Activated CD8-positive, alpha-beta memory T cell treated with anti-CD3 and anti-CD28 coated beads for 48 hours (primary cell): ENCODE measurements at regions not wholly inside any gene's neighbourhood (a gene's known extent, or its start where the extent isn't known, plus 50 kb on each side); places are given as distances from the start of the nearest gene placed in this dataset.

ENCODE experiments used
- DNase-seq, 3 experiments: peaks; one replicate each; pipeline ENCODE4 v3.0.0-alpha.2; 2020; ENCODE audit warnings: low read depth in 2 of 3, low spot score in 2 of 3

DNA sequence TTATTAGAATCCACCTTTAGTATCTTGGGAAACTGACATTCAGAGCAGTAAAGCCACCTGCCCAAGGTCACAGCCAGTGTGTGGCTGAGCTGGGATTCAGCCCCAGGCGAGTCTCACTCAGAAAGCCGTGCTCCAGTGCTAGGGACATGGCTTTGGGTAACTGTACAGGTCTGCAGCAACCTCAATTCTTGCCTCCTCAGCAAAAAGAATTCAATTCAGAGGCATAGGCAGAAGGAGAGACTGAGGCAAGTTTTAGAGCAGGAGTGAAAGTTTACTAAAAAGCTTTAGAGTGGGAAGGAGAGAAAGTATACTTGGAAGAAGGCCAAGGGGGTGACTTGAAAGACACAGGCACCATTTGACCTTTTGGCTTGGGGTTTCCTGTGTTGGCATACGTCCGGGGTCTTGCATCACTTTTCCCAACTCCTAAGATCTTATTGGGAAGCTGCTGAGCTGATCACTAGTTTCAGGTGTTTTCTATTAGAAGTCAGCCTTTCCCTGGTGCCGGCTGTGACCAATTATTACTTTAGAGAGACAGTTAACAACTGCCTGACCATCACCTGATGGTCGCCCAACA is 529.3 kb downstream of the MATN1 start:
- DNase-seq, result no peak

DNA sequence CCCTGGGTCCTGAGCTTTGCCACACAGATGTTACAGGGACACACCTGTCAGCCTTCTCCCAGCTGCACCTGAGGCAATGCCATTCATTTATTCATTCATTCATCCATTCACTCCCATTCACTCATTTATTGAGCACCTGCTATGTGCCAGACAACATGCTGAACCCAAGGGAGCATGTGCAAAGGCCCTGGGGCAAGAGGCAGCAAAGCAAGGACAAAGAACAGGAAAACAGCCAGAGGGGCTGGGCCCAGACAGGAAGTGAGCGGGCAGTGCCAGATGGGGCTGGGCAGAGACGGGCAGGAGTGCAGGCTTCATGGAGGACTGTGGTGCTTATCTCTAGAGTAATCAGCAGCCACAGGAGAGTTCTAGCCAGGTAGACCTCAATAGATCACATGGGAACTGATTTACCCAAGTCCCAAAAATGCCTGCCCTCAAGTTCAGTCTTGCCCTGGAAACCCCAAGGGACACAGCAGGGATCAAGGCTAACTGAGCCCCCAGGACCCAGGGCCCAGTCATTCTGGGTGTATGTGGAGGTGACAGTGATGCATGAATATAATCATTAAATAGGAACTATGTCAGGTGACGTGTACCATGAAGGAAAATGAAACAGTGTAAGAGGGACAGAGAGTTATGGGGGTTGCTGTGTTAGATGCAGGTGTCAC is 530.3 kb downstream of the MATN1 start:
- no peak for DNase-seq

DNA sequence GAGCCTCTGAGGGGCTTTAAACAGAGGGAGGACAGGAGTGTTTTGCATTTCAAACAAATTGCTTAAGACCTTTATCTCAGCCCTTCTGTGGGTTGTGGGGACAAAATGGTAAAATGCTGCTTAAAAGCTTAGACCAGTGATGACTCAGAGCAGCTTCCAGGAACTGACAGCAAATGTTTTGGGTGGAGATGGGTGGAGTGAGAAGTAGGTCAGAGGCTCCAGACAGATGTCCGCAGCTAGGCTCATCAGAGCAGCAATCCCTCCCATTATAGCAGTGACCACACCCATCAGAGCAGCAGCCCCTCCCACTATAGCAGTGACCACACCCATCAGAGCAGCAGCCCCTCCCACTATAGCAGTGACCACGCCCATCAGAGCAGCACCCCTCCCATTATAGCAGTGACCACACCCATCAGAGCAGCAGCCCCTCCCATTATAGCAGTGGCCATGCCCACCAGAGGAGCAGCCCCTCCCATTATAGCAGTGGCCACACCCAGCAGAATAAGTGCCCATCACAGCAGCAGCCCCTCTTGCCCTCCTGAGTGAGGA is 532.2 kb downstream of the MATN1 start:
- no peak for DNase-seq

DNA sequence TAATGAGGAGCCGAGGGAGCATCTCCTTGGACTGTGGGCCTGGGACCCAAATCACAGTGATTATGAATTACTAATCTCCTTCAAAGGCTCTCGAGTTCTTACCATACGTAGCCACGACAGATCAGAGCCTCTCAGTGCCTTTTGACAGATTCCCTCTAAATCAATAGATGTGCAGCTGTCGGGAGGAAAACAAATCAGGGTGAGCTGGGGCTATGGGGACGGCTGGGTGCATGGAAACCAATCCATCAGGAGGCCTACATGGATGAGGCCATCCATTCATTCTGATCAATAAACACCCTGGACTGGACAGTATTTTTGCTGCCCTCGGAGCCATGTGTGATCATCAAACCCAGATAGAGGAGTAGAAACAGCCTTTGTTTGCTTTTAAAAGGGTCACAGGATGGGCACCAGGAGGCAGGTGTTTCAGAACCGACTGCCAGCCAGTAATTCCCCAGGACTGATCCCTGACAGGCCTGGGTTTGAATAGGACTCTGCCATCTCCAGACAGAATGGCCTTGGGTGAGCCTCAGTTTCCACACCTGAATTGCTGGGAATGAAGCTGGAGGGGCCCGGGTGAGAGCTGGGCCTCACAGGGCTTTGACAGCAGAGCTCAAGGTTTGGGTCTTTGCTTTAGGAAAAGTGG is 532.8 kb downstream of the MATN1 start:
- no peak for DNase-seq

DNA sequence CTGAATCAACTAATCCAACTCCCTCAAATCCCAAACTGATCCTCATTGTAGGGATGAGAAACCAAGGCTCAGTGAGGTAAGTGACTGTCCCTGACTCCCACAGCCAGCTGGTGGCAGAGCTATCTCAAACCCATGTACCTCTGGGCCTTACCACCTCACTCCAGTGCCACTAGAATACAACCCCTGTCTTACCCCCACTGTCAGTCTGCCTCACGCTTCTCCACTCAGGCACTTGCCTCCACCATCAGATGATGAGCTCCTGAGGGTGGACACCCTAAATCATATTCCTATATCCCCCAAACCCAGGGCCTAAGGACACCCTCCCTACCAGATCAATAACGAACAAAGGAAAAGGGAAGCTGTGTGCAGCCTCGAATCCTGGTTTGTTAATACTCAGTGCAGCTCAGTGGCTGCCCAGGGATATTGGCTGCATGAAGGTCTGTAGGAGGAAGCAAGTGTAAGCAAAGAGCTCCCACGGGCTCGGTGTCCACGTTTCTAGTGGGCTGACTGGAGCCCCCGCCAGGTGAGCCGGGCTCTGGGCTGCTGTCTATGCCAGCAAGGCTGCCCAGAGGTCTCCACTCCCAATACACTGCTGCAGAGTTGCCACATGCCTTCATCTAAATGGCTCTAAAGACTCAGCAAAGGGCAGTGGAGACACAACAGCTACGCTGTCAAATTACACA is 533.4 kb downstream of the MATN1 start:
- DNase-seq, result no peak

DNA sequence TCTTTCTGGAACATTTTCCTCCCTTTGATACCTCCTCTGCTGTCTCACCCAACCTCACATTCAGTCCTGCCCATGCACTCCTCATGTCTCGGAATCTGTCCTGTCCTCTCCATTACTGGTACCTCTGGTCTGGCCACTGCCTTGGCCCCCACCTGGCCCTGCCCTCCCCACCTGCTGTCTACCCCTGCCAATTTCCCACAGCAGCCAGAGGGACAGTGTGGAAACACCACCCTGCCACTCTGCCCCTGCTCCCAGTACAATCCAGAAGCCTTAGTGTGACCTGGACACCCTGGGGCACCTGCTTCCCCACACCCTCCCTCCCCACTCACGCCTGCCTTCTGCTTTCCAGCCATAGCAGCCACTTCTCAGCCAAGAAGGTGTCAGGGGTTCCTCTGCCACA is 534.4 kb downstream of the MATN1 start:
- no peak for DNase-seq

DNA sequence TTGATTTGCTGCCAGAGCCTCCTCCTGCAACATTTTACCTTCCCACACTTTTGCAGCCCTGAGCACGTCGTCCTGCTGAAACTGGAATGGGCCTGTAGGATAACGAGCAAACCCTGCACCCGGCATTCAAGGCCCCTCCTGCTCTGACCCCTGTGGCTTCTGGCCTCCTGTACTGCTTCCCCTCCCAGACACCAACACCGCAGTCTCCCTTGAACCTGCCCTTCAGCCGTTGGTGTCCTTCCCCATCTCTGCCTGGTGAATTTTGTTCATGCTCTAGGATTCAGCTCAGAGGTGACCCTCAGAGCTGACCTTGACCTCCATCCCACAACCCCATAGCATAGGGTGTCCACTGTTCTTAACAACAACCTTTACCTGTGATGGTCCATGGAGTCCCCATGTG is 535.1 kb downstream of the MATN1 start:
- DNase-seq, result no peak

DNA sequence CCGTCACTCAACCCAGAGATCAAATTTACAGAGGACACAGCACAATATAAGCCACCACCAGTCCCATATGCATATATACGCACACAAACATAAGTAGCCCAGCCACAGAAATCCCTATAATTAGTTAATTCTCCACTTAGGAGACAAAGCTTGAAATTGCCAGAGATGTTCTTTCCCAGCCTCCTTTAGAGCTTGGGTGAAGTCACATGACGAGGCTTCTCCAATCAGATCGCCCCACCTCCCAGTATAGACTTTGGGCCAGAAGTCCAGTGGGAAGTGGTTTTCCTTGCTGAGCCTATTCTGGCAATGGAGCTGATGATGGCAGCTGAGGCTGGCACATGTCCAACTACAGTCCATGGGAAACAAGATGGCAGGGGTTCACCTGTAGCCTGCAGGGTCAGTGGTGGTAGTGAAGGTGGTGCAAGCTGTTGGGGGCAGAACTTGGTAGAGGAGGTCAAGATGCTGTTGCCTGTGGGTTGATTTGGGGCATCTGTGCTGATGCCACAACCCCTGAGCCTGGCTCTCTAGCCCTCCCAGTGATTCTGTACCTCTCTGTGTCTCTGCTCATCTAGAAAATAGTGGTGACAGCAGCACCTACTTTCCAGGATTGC is 535.9 kb downstream of the MATN1 start:
- DNase-seq, result no peak

DNA sequence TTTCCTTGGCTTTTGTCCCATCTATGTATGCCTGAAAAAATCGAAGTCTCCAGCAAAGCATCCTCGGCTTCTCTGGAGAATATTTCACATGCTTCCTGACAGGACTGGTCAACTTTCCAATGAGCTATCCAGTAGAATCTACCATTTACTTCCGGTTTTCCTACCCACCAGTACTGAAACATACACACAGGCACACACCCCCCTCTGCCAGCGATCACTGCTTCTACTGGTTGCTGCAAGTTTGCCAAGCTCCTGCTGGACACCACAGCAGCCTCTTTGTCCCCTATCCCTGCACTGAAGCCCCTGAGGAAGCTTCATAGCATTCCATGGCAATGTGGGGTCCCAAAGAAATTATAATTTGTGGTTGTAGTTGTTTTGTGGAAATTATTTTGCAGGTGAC is 536.8 kb downstream of the MATN1 start:
- DNase-seq, result no peak

DNA sequence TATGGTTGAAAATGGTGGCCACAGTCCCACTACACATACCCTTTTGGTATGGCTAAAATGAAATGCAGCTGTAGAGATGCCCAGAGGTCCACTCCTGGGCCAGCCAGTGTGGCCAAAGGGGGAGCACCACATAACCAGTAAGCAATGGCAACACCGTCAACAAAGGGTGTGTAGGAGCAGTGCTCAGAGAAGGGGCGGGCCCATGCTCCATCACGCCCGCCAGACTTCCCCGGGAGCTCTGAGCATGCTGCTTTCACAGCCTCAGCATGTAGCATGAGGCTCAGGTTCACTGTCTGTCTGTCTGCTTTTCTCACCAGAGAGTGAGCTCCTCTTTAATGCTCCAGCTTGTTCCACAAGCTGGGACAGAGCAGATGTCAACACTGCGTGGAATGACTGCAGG is 537.6 kb downstream of the MATN1 start:
- no peak for DNase-seq

DNA sequence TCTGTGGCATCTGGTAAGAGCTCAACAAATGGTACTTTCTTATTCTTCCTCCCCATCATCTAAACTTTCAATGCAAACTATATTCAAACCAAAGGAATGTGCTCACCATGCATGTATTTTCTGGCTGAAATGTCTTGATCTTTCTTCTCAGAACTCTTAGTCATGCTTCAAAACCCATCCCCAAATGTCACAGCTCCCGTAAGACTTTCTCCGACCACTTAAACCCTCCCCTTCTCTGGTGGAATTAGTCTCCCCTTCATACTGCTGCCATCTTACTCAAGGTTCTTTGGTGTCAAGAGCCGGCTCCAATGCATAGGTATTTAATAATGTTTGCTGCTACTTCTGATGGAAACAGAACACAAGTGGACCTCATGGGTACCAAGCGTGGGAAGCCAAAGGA is 538.1 kb downstream of the MATN1 start:
- DNase-seq, result no peak

DNA sequence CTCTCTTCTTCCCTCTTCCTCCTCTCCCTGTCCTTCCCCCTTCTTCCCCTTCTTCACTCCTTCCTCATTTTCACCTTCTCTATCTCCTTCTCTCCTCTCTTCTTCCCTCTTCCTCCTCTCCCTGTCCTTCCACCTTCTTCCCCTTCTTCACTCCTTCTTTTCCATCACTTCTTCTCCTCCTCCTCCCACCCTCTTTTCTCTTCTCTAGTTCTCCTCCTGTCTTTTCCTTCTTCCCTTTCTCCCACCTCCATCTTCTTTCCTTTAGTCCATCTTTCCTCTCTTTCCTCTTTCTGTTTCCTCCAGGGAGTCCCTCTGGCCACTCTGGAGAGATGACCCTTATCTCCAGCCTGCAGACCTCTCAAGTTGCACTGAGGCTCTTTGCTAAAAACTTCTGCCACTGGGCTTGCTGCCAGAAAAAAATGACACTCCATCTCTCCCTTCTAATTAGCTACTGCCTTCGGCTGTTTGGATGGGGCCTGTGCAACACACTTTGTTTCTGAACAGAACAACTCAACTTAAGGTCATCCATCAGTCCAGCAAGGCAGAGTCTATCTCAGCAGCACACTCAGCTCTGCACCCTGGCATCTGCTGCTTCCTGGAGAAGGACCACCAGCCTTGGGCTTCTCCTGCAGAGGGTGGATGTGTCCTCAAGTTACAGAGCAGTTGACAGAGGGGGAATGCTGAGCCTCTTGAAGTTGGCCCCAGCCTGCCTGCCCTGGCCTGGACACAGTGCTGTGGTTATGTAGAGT is 538.8 kb downstream of the MATN1 start:
- DNase-seq, result no peak

DNA sequence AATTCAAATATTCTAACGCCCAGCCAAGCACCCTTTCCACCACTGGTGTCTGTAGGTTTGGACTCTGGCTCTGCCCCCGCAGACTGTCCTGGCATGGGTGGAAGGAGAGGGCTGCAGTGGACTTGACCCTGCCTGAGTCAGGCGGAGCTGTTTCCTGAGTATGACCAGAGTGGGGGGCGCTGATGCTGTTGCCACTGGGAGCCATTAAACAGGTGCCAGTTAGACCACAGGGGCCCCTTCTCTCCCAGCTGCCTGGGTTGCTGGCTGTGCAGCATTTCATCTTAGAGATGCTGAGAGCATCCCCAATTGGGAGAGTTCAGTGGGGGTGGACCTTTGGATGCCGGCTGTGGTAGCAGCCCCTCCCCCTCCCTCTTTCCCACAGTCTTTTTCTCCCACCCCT is 539.5 kb downstream of the MATN1 start:
- DNase-seq, result no peak

DNA sequence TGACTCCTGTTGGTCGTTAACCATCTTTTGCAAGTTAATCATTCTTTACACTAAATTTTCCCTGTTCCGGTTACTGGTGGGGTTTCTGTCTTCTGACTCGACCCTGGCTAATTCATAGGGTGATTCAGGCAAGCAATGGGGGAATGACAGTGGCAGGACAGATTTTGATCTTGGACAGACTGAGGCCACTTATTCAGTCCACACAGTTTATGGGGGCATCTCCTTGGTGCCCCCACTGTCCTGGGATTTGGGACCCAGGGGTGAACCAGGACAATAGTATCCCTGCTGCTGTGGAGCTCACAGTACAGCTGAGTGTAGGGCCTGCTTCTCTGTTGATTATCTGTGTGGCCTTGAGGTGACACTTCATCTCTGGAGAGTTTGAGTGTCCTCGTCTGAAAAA is 540.4 kb downstream of the MATN1 start:
- no peak for DNase-seq

DNA sequence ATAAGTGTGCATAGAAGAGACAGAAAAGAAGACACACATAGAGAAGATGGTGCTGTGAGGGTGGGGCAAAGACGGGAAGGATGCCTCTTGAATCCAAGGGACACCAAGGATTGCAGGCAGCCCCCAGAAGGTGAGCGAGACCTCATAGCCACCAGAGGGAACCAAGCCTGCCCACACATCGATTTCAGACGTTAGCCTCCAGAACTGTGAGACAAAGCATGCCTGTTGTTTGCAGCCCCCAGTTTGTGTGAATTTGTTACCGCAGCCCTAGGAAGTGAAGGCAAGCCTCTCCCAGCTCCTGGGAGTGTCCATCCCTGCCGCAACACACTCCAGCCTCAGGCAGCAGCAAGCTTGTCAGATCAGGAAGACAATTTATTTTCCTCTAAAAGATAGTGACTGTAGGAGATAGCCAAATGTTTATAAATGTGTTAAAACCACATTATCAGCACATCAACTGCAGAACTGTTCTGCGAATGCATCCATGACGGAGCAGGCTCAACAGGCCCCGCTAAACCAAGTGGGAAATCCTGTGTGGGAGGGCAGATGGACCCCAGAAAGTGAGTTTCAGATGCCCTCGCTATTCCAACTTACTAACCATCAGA is 543.3 kb downstream of the MATN1 start:
- DNase-seq, result no peak

DNA sequence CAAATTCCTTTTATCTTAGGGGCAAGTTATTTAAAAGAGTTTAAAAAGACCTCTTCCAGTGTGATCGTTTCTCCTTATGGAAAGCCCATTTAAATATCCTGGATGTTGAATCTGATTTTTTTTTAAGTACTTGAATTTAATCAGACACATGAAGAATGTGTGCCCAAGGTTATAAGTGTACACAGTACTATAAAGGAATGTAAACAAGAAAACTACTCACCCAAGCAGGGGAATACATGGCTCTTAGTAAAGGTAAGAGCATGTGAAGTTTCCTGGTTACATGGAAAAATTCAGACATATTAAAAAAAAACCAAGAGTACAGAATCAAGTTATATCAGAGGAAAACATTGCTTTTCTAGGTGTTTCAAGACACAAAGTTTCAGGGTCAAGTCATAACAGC is 546.9 kb downstream of the MATN1 start:
- no peak for DNase-seq

DNA sequence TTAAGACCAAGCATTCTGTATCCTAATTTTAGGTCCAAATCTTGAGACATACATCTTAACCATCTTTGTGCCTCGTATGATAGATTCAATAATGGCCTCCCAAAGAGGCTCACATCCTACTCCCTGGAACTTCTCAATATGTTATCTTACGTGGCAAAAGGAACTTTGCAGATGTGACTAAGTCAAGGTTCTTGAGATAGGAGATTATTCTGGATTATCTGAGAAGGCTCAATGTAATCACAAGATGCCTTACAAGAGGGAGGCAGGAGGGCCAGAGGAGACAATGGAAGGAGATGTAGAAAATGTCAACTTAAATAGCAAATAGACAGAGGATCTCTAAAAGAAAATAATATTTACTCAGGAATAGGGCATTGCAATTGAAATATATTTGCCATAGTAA is 548.9 kb downstream of the MATN1 start:
- no peak for DNase-seq

DNA sequence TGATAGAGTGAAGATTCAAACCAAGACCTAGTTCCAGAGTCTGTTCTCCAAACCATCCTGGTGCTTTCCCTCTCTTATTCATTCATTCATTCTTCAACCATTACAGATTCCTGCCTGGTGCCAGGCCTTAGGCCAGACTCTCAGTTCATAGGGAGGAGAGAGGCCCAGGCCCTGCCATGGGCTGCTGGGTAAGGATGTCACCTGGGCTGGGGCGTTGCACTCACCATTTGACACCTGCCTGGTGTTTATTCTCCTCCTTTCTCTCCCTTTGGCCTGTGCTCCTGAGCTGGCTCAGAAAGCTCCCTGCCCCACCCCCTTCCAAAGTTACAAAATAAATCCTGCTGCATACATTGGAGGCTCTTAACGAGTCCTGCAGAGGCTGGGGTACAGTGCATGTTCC is 549.8 kb downstream of the MATN1 start:
- no peak for DNase-seq

DNA sequence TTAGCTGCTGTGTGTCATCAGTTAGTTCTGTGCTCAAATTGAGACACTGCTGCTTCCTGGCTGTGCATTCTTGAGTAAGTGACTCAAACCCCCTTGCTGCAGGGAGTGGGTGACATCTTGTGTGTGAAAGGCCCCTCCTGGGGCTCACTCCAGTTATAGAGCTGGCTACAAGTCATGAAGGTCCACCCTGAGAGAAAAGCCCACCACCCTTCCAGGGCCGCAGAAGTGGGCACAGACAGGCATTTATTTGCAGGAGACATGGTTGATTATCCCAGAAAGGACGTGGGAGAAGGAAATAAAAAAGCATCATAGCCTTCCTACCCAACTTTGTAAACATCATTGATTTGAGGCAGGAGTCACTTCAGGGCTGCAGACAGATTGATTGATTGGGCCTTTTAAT is 550.6 kb downstream of the MATN1 start:
- no peak for DNase-seq

DNA sequence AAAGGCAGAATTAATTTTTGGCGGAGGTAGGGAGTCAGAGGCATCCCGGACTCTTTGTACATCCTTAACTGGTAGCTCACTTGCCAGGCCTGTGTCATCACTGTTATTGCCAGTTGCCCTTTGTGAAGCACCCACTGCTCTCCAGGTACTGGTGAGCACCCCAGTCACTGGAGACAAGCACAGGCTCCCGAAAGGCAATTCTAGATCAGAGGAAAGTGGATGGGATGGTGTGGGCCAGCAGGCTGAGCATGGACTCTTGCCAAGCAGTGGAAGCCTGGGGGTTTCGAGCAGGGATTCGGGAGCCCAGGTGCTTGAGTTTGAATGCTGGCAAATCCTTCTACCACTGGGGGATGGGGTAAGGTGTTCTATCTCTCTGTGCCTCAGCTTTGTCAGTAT is 551.1 kb downstream of the MATN1 start:
- DNase-seq, result no peak
